GM18508 (cell line): ENCODE measurements at regions not wholly inside any gene's neighbourhood (a gene's known extent, or its start where the extent isn't known, plus 50 kb on each side); places are given as distances from the start of the nearest gene placed in this dataset.

Source experiments
- ATAC-seq: cut with Tn5 transposase; IDR thresholded peaks from one replicate; pipeline ENCODE4 v1.9.1; 2021; ENCODE audit warnings: moderate number of reproducible peaks; ENCODE audit not compliant: insufficient read depth, unreplicated experiment

DNA sequence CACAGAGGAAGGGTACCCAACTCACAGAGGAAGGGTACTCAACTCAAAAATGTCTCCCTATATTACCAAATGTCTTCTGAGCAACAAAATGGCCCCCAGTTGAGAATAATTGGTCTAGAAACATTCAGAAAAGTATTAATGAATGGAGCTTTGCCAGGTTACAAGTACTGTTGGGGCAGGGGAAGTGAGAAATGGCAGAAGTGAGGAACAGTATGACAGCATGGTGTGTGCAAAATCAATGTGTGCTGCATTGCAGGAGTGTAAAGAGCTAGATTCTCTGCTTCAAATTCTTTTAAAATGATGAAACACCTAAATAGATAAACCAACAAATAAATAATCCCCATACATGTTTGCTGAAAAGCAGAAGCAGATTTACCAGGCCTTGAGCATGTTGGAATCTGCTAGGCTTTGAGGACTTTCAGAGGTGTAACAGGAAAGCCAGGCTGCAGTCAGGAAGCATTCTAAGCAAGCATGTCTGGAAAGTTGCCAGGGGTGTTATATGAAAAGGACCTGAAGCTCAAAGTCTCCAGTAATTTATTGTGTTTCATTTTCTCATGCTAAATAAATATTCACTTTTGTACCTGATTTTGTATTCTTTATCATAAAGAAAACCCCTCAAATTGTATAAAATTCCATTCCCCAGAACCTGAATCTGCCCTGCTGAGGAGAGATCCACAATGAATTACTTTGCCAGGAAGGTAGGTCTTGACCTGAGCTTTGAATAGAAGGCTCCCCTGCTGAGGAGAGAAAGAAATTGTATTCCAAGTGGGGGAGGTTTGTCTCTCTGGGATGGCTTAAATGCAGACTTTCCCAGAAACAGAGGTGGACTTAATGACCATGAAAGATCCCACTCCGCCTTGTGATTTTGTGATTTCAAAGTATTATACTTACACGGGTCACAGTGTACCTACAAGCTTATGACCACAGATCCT lies 265.0 kb upstream of the MARCKS start:
- ATAC-seq, result no peak

DNA sequence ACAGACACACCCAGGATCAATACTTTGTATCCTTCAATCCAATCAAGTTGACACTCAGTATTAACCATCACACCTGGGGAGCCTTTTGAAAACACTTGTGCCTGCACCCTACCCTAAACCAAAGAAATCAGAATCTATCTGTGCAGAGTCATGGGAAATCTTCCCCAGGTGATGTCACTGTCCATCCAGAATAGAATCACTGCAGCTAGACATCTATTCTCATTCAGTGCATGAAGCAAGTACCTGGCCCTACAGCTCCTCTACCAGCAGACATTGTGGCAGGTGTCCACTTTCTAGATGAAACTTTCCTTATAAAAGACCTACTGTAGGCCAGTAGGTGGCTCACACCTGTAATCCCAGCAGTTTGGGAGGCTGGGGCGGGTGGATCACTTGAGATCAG lies 262.4 kb upstream of the MARCKS start:
- no peak for ATAC-seq

GRCh38 chr6:113595911-113596376 lies 261.2 kb upstream of the MARCKS start:
- no peak for ATAC-seq

- ATAC-seq, result no peak
These were observed 260.5 kb upstream of the MARCKS start for GRCh38 chr6:113596387-113597230.

DNA sequence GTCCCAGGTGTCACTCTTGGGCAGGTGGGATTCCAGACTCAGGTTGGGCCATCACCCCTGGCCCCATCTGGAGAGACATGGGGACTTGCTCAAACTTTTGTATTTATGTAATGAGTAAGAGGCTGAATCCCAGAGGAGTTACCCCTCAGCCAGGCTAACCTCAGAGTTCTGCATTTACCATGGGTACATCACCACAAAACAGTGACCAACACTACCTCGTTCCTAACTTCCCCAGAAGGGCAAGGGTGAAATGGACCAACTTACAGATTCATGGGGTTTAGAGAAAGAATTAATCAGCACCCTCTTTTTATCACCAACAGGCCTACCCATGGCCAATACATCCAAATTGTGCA lies 259.9 kb upstream of the MARCKS start:
- no peak for ATAC-seq

- no peak for ATAC-seq
These were observed 258.4 kb upstream of the MARCKS start for GRCh38 chr6:113598786-113599185.

DNA sequence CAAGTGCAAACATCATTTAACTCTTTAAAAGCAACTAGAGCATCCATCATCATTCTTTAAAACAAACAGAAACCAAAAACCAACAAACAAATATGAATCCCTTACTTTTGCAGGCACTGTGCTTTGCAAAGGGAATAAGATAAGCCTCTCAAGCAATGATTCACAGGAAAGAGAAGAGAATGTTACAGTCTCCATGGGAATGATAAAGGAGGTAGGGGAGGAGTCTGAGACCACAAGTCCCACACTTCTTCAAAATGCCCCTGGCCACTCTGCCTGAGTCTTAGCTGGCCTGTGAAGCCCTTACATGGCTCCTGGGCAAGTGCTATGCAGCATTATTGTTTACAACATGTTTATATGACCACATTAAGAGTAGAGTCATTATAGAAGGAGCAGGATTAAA lies 257.7 kb upstream of the MARCKS start:
- ATAC-seq, result no peak

GRCh38 chr6:113600551-113601339 lies 256.4 kb upstream of the MARCKS start:
- ATAC-seq, result no peak

GRCh38 chr6:113607821-113608545 lies 249.2 kb upstream of the MARCKS start:
- no peak for ATAC-seq

GRCh38 chr6:113610377-113610988 lies 246.7 kb upstream of the MARCKS start:
- ATAC-seq, result no peak

GRCh38 chr6:113616701-113617274 lies 240.4 kb upstream of the MARCKS start:
- ATAC-seq, result no peak

DNA sequence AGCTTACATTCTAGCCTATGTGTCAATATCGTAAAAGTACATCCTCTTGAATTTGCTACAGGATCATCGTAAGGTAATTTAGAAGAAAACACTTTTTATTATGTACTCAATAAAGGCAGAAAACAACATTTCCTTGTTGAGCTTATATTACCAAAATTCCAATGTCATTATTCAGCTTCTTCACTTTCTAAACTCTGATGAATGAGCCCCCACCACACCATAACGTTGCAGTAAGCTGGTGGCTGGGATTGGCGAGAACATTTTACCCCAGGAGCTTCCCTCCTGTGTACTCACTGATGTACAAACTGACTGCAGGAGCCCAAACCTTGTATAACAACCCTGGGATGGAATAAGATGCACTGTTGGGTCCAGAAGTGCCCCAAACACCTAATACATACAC lies 238.1 kb upstream of the MARCKS start:
- ATAC-seq, result no peak

GRCh38 chr6:113620386-113620785 lies 236.8 kb upstream of the MARCKS start:
- no peak for ATAC-seq

- ATAC-seq, result no peak
These were observed 234.9 kb upstream of the MARCKS start for GRCh38 chr6:113622254-113622653.

DNA sequence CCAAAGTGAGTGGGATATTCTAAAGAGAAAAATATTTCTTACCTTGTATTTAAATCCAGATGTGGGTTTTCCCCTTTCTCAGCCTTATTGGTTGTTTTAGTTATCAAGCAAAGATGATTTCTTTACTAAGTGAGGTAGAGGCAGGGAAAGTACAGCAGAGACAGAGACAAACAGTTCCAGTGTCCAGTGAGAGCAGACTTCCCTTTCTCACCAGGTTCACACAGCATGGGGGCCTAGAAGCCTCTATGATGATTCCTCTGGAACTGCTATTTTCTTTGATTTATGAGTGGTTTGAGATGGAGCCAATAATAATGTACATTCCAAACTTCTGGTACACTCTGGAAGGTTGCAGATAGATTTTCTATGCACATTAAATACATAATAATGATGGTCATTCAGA lies 234.0 kb upstream of the MARCKS start:
- ATAC-seq, result no peak

DNA sequence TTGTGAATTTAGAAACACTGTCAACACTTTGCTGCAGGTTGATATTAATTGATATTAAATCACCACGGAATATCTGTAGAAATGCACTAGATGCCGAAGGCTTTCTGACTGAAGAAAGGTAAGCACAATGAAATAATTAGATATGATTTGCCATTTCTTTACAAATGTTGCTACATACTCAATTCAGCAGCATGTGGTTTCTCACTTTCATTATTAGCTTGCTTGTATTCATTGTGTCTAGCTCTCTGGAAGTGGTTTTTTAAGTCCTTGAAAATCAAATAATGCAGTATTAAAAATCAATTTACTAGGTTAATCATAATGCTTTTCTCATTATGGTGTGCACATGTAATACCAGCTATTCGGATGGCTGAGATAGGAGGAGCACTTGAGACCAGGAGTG lies 231.3 kb upstream of the MARCKS start:
- peak; percentile 32 for ATAC-seq

DNA sequence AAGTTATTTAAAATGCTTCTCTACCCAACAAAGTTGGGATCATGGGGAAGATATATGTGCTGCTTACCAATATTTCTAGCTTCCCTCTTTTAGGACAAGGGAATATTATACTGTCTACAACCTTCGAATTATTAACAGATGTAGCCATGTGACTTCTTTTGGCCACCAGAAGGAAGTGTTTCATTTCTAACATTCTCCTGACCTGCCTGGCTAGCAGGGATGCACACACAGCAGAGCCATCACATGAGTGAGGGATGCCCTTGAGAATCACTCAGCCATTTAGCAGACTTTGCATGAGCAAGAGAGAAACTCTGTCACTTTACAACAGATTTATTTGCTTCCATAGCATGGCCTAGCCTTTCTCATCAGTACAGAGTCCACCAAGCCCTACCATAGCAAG lies 230.7 kb upstream of the MARCKS start:
- peak; percentile 30 for ATAC-seq

DNA sequence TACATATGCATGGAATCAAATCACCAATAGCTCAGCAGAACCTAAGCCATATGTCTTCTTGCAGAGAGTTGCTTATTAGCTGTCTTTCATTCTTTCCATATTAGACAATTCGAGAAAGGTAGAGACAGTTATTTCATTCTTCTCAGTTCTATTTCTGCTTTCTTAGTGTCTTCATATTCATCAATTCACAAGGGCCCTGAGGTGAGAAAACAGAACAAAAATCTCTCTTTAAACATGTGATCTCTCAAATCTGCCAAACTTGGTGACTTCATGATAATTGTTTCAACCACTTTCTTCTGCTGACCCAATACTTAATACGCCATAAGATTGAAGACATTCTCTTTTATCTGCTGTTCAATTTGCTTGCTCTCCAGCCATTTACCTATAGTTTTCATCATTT lies 229.7 kb upstream of the MARCKS start:
- no peak for ATAC-seq

- no peak for ATAC-seq
These were observed 227.9 kb upstream of the MARCKS start for GRCh38 chr6:113629256-113629655.
